ENCODE measurements at regions not wholly inside any gene's neighbourhood (a gene's known extent, or its start where the extent isn't known, plus 50 kb on each side); places are given as distances from the start of the nearest gene placed in this dataset.

DNA sequence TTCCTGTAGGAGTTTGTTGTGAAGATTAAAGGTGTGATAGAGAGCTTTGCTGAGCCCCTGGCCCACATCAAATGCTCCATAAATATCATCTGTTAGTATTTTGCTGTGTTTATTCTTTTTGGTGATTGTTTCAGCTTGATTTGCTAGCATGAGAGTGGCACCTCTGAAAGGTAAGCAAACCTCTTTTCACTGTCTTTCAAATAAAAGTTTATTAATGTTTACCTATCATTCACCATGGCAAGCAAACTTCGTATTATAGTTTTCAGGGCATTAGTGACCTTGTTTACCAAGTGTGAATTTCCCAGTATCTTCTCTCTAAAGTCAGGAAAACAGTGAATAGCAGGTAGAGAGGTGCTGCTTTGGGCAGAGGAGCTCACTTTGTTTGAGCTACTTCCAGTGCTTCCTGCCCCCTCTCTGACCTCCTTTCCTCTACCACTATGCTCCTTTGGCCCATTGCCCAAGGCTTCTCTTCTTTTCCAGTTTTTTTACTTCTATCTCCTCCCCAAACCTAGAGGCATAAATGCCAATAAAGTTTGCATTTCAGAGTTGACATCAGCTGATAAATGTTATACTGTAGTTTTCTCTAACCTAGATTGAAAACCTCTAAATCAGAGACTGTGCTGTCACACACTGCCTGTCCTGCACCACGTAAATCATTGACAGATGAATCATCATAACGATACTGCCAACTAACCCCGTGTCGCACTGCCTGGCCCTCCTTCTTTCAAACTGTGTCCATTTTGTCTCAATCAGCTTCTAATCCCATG, 569.0 kb downstream of the TUSC7 start:
- Mint-ChIP-seq H3K27ac (no peak overlapping the region), H3K4me1 (peaks cover 0 to 2% (median 0%) of the 10 kb centered on the region in 3 donors), H3K27me3 (no peaks in the 10 kb centered on the region), H3K4me3 (no peak overlapping the region), H3K9me3 (peaks cover 0 to 2% (median 1%) of the 10 kb centered on the region in 3 donors), H3K36me3 (no peaks in the 10 kb centered on the region)

DNA sequence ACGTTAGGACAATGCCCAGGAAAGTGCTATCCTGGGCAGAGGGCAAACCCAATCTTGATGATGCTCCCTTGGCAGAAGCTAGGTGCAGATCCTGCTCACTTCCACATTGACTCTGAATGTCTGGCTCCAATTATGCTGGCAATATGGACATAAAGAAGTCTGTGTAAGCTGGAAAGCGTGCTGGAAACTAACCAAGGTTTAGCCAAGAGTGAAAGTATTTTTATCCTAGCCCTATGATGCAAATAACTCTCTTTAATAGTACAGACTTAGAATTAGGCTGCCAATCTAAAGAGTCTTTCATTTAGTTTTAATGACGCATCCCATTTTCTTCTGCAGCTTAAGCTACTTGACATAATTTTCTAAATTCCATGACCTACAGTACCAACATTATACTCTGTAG, 571.8 kb downstream of the TUSC7 start:
- H3K36me3 Mint-ChIP-seq, result no peaks in the 10 kb centered on the region
- H3K9me3 Mint-ChIP-seq, result peaks cover 0 to 1% (median 0%) of the 10 kb centered on the region in 3 donors
- no peak overlapping the region for H3K27ac Mint-ChIP-seq
- no peaks in the 10 kb centered on the region for H3K27me3 Mint-ChIP-seq
- H3K4me3 Mint-ChIP-seq, result no peak overlapping the region
- peaks cover 0 to 2% (median 0%) of the 10 kb centered on the region in 3 donors for H3K4me1 Mint-ChIP-seq

DNA sequence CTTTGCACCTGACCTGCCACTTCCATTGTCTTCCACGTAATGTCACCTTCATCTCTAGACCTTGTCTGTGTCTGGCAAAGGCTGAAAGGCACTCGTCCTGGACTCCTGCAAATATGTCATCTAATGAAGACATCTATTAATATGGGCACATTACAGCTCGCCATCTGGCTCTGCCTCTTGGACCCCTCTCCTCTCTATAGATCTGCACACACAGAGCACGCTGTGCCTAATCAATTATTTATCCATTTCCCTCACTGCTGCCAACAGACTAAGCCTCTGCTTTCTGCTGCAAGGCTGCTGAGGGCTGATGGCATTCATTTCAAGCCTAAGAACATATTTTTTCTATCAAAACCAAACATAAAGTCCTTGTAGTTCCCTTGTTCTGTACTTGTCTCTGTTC, 573.0 kb downstream of the TUSC7 start:
- Mint-ChIP-seq H3K9me3 (peaks cover 0 to 1% (median 0%) of the 10 kb centered on the region in 3 donors), H3K4me1 (peaks cover 0 to 2% (median 0%) of the 10 kb centered on the region in 3 donors), H3K36me3 (no peaks in the 10 kb centered on the region), H3K27ac (no peak overlapping the region), H3K4me3 (no peak overlapping the region), H3K27me3 (no peaks in the 10 kb centered on the region)

DNA sequence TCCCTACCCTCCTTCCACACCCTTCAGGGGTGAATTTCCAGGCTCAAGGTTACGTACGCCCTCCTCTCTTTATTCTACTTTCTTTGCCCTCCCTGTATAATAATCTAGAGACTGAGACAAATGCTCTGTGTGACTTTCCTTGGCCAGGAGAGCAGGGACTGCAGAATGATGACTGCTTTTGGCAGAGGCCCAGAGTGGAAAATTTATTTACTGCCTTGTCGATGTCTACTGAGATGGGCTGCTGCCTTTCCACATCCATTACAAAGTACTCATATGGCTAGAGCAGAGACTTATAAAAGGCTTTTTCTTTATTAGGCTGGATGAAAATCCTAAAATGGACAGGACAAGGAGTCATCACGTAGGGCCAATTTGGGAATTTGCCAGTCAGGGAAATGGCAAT, 576.2 kb downstream of the TUSC7 start:
- no peak overlapping the region for H3K4me3 Mint-ChIP-seq
- no peaks in the 10 kb centered on the region for H3K27me3 Mint-ChIP-seq

DNA sequence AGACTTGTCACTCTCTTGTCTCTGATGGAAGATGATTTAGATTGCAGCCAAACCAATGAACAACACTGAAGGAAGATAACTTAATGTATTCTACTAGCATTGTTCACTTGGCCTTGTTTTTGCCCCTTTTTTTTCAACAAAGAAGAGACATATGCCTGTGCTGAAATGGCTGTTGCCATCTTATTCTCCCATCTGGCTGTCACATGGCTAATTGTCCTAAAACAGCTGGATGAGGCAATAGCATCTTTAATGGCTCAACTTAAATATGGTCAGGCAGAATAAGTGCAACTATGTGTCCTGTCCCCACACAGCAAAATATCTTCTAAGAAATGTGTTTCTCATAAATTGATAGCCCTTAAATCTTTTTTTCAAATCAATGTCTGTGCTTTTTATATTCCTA, 576.9 kb downstream of the TUSC7 start:
- H3K9me3 Mint-ChIP-seq, result peaks cover 0 to 2% (median 1%) of the 10 kb centered on the region in 3 donors
- H3K36me3 Mint-ChIP-seq, result no peaks in the 10 kb centered on the region
- no peaks in the 10 kb centered on the region for H3K27me3 Mint-ChIP-seq
- no peak overlapping the region for H3K27ac Mint-ChIP-seq
- no peak overlapping the region for H3K4me3 Mint-ChIP-seq
- H3K4me1 Mint-ChIP-seq, result peaks cover 0 to 2% (median 0%) of the 10 kb centered on the region in 3 donors

More for the DNA sequence above, 576.2 kb downstream of the TUSC7 start:
- Mint-ChIP-seq H3K9me3 (peaks cover 0 to 2% (median 0%) of the 10 kb centered on the region in 3 donors), H3K4me1 (peaks cover 0 to 2% (median 0%) of the 10 kb centered on the region in 3 donors), H3K36me3 (no peaks in the 10 kb centered on the region), H3K27ac (no peak overlapping the region)

DNA sequence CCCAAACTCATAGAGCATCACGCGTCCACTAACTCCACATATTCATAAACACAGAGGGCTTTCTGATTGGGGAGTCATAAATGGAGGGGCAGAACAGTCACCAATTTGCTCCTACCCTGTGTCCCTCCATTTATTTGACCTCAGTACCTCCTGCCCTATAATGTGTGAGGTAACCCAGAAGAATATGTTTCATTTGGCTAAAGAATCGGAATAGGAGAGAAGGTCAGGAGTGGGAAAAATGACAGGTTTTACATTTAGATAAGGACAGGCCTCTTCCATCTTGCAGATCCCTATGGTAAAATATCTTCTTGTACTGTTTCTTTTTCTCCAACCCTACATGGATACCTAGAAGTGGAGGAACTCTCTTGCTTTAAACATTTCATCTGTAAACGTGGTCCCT, 578.0 kb downstream of the TUSC7 start:
- Mint-ChIP-seq H3K36me3 (no peaks in the 10 kb centered on the region), H3K4me3 (no peak overlapping the region), H3K27me3 (no peaks in the 10 kb centered on the region), H3K4me1 (peaks cover 0 to 2% (median 0%) of the 10 kb centered on the region in 3 donors), H3K9me3 (peaks cover 0 to 2% (median 1%) of the 10 kb centered on the region in 3 donors), H3K27ac (no peak overlapping the region)

DNA sequence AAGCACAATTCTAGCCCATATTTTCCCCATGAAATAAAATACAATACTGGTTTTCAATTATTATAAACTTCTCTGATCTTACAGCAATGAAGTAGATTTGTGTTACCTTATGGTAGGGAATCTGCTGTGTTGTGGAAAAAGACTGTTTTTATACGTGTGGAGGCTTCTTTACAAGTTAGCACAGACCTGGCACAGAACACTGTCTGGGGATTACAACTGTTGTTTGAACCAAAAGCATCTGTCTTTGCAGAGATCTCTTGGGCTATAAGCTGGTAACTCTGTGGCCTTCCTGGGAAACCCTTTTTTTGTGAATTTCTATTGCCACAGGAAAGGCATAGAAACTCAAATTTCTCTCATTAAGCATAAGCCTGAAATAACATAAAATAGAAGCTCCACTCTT, 581.9 kb downstream of the TUSC7 start:
- Mint-ChIP-seq H3K4me1 (no peaks in the 10 kb centered on the region), H3K9me3 (peaks cover 0 to 4% (median 1%) of the 10 kb centered on the region in 3 donors), H3K27ac (no peak overlapping the region), H3K4me3 (no peak overlapping the region), H3K27me3 (no peaks in the 10 kb centered on the region), H3K36me3 (no peaks in the 10 kb centered on the region)

DNA sequence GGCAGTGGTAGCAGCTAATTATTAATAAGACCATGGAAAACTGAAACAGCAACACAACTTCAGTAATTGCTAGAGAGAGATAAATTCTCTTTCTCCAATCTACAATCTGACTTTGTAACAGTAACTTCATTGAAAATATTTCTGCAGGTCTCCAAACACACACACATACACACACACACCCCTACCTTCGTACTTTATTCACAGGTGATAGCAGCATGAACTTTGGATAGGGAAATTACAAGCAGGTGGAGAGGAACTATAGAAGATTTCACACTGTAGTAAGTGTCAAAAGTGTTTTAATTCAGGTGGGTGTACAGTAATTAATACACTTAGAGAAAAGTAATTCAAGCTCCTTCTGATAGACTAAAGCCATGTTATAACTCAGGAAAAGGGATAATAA, 587.5 kb downstream of the TUSC7 start:
- Mint-ChIP-seq H3K36me3 (no peaks in the 10 kb centered on the region), H3K27me3 (no peaks in the 10 kb centered on the region), H3K27ac (no peak overlapping the region), H3K9me3 (peaks cover 0 to 3% (median 0%) of the 10 kb centered on the region in 3 donors), H3K4me1 (peaks cover 0 to 2% (median 0%) of the 10 kb centered on the region in 3 donors), H3K4me3 (no peak overlapping the region)

DNA sequence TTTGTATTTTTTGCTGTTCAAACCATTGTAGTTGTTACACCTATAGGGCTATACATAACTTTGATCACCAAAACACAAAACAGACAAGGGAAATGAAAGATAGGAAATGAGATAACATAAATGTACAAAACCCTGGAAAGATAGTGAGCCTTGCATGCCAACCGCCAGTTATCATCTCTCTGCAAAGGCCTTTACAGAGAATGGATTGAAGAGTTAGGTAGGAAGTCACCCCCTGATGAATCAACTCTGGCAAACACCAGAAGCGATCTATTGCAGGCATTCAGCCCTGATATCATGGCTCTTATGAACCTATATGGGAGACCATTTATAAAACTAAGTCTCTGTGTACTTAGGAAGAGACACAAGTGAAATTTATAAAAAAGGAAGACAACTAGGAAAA, 588.0 kb downstream of the TUSC7 start:
- H3K9me3 Mint-ChIP-seq, result peaks cover 0 to 3% (median 0%) of the 10 kb centered on the region in 3 donors
- H3K27ac Mint-ChIP-seq, result no peak overlapping the region
- no peaks in the 10 kb centered on the region for H3K27me3 Mint-ChIP-seq
- peaks cover 0 to 2% (median 0%) of the 10 kb centered on the region in 3 donors for H3K4me1 Mint-ChIP-seq
- H3K4me3 Mint-ChIP-seq, result no peak overlapping the region
- no peaks in the 10 kb centered on the region for H3K36me3 Mint-ChIP-seq

DNA sequence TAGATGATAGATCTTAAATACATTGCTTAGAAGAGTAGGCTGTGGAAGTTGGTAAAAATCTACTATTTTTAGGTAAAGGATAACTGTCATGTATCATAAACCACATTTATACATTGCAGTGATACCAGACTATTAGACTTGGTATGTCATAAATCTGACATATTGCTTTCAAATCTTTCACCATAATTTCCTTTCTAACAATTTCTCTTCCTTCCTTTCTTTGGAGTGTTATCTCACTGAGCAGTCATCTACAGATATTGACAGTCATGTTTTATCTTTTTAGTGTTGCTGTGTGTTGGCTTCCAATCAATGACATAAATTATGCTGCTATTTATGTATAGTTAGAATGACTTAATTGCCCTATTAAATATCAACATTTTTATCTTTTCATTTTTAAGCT, 588.7 kb downstream of the TUSC7 start:
- Mint-ChIP-seq H3K4me3 (no peak overlapping the region), H3K27me3 (no peaks in the 10 kb centered on the region), H3K27ac (no peak overlapping the region), H3K4me1 (peaks cover 0 to 2% (median 0%) of the 10 kb centered on the region in 3 donors), H3K36me3 (no peaks in the 10 kb centered on the region), H3K9me3 (no peaks in the 10 kb centered on the region)

DNA sequence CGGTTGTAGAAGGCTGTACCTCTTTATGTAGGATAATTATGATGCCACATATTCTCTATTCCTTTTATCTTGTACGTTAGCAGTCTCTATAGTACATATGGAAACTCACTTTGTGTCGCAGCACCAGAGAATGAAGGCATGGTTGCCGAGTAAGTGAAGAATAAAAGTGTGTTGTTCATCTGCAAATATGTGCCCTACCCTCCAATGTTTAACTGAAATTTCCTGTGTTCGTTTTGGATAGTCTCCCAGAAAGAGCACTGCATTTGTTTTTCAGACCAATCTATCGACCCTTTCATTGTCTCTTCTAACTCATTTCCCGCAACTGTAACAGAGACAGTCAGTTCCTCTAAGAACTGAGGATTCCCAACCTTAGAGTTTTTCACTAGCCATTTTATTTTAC, 592.8 kb downstream of the TUSC7 start:
- Mint-ChIP-seq H3K4me3 (no peak overlapping the region), H3K27ac (no peak overlapping the region), H3K27me3 (no peaks in the 10 kb centered on the region), H3K9me3 (no peaks in the 10 kb centered on the region), H3K36me3 (no peaks in the 10 kb centered on the region), H3K4me1 (peaks cover 0 to 2% (median 0%) of the 10 kb centered on the region in 3 donors)

DNA sequence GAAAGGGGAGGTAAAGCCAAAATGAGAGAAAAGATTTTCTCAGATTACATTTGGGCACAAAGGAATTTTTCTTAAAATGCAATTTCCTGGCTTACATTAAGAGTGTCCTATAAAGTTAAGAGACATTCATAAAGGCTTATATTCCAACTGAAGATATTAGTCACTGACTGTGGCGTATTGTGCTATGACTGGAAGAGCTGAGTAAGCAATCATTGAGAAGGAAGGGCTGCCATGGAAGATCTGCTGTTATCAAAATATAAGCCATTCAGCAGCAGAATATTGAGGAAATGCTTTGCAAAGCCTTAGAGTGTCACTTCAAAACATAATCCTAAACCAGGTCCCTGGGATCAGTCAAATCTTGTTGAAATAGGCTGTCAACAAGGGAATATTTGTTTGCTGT, 593.9 kb downstream of the TUSC7 start:
- Mint-ChIP-seq H3K9me3 (peaks cover 0 to 3% (median 0%) of the 10 kb centered on the region in 3 donors), H3K4me3 (no peak overlapping the region), H3K4me1 (peaks cover 0 to 2% (median 0%) of the 10 kb centered on the region in 3 donors), H3K36me3 (no peaks in the 10 kb centered on the region), H3K27me3 (no peaks in the 10 kb centered on the region), H3K27ac (no peak overlapping the region)

DNA sequence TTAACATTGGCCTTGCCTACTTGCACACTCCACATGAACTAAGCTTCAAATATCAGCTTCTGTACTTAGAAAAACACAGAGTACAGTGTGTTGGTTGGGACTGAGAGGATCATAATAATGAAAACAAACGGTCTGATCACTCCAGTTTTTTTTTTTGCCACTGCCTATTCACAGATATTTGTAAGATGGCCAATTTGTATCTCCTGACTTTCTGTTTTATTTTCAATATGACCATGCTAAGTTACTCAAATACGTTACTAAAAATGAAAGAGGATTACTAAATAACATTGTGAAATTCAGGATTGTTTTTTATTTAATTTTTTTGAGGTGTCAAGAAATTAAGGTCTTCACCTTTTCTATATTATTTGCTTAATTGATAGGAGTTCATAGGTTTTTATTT, 595.1 kb downstream of the TUSC7 start:
- Mint-ChIP-seq H3K4me3 (no peak overlapping the region), H3K4me1 (no peaks in the 10 kb centered on the region), H3K27ac (no peak overlapping the region), H3K9me3 (peaks cover 0 to 3% (median 0%) of the 10 kb centered on the region in 3 donors), H3K27me3 (no peaks in the 10 kb centered on the region), H3K36me3 (no peaks in the 10 kb centered on the region)

DNA sequence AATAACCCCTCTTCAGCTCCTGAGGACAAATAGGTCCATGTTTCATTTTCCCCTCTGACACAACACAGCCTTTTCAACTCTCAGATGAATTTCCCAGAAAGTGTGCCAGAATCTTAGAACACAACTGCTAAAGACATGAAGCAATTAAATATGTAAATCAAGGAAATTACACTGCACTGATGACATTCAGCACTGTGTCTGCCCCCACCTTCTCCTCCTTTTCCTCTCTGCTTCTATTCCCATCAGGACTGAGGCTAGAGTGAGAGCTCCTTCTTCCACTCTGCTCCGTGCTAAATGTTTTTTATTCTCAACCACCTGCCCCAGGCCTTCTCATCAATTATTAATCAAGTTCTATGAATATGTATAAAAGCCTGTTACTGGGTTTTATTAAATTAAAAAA, 596.1 kb downstream of the TUSC7 start:
- no peak overlapping the region for H3K4me3 Mint-ChIP-seq
- H3K9me3 Mint-ChIP-seq, result peaks cover 0 to 3% (median 0%) of the 10 kb centered on the region in 3 donors
- H3K4me1 Mint-ChIP-seq, result no peaks in the 10 kb centered on the region
- H3K36me3 Mint-ChIP-seq, result no peaks in the 10 kb centered on the region
- H3K27me3 Mint-ChIP-seq, result no peaks in the 10 kb centered on the region
- H3K27ac Mint-ChIP-seq, result no peak overlapping the region

DNA sequence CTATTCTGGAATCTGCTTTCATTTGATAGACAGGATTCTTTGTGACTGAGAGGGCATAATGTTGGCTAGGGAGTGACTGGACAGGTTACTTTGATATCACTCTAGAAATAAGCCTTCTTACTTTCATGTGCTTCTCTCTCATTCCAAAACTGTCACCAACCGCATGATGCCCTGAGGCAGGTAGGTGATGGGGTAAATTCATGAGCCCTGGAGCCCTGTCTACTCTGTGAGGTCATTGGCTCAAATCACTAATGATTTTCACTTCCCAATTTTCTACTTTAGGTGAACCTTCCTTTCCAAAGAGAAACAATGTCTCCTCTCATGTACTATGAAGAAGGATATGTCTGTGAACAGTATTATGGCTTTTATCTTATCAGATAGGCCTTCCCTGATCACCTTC, 596.7 kb downstream of the TUSC7 start:
- Mint-ChIP-seq H3K27me3 (no peaks in the 10 kb centered on the region), H3K4me1 (no peaks in the 10 kb centered on the region), H3K27ac (no peak overlapping the region), H3K4me3 (no peak overlapping the region), H3K9me3 (peaks cover 0 to 3% (median 0%) of the 10 kb centered on the region in 3 donors), H3K36me3 (no peaks in the 10 kb centered on the region)

DNA sequence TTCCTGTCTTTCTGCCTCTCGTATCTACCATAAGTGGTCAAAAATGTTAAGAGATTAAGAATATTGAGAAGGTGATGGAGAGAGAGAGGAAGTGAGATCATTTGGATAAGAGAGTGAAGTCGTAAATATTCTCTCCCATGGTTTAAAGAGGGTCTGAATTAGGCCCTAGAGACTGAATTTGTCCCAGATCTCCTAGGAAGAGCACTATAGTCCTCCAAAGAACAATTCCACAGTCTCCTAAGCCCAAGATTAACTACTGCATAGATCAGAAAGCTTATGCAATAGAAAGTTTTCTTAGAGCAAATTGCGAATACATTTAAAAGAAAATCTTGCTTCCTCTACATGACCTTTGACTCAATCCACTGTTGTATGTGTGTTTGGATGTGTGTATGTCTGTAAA, 598.8 kb downstream of the TUSC7 start:
- Mint-ChIP-seq H3K9me3 (peaks cover 0 to 3% (median 0%) of the 10 kb centered on the region in 3 donors), H3K4me1 (no peaks in the 10 kb centered on the region), H3K4me3 (no peak overlapping the region), H3K27me3 (no peaks in the 10 kb centered on the region), H3K36me3 (no peaks in the 10 kb centered on the region), H3K27ac (no peak overlapping the region)

All from IgD-negative memory B cell (primary cell).